Activated CD4-positive, alpha-beta T cell treated with anti-CD3 and anti-CD28 coated beads, Interleukin-10, Interleukin-2, amounts not matched to agents 100 ng/mL and 50 ng/mL, durations not matched to agents 16 hours and 8 hours (primary cell): ENCODE measurements at regions not wholly inside any gene's neighbourhood (a gene's known extent, or its start where the extent isn't known, plus 50 kb on each side); places are given as distances from the start of the nearest gene placed in this dataset.

Experiments used
- DNase-seq: peaks from one replicate; pipeline ENCODE4 v3.0.0-alpha.2; 2020

DNA sequence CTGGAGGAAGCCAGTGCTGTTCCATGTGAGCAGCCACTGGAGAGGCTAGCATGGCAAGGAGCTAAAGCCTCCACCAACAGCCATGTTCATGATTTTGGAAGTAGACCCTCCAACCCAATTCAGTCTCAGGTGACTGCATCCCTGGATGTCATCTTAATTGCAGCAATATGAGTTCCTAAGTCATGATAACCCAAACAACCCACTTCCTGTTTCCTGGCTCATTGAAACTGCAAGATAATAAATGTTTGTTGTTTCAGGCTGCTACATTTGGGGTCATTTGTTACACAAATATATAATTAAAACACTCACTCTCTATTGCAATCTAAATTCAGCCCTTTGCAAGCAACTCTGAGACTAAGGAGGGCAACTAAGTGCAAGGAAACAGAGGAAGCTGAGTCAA, 62.4 kb upstream of the SLC24A5 start:
- DNase-seq: no peak

GRCh38 chr15:48059791-48060190, 61.0 kb upstream of the SLC24A5 start:
- no peak for DNase-seq

- DNase-seq: no peak
These were observed 60.4 kb upstream of the SLC24A5 start for GRCh38 chr15:48060396-48060795.

- no peak for DNase-seq
These were observed 59.2 kb upstream of the SLC24A5 start for GRCh38 chr15:48061605-48062004.

DNA sequence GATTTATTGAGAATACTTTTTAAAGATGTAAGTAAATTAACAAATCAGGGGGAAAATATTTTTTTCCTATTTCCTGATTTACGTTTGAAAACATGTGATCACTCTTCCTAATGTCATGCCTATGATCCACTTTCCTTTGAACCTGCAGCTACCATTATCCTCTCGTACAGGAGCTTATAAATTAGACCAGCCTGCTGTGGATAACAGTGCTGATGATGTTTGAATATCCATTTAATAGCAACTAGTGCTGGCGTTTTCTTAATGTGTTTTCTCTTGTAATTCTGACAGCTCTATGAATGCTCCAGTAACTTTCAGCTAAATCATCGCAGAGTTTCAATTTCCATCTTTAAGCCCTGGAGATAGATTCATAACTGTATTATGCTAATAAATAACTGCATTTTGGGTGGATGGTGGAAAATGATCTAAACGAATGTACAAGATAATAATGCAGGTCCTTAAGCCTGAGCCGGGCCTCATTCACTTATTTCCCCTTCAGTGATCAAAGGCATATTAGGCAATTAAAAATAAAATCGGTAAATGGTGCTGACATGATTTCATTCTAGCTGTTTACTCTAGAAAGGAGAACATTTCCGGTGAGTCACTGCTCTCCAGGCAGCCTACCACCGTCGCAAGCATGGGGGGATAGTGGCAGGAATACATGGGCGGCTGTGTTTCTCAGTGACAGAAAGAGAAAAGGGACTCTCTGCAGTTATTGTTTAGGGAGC, 58.5 kb upstream of the SLC24A5 start:
- no peak for DNase-seq

GRCh38 chr15:48063411-48063985, 57.3 kb upstream of the SLC24A5 start:
- no peak for DNase-seq

GRCh38 chr15:48064421-48064820, 56.4 kb upstream of the SLC24A5 start:
- DNase-seq: no peak

GRCh38 chr15:48066456-48066855, 54.3 kb upstream of the SLC24A5 start:
- no peak for DNase-seq
